SHP77 treated with DMSO at 0.1 percent for 48 hours (cell line): ENCODE measurements at regions not wholly inside any gene's neighbourhood (a gene's known extent, or its start where the extent isn't known, plus 50 kb on each side); places are given as distances from the start of the nearest gene placed in this dataset.
A peak's percentile ranks its signal among the peaks of the same experiment; 100 is the strongest.

Experiments
- DNase-seq: peaks from one replicate; lab custom pipeline; 2025; lab: John Stamatoyannopoulos, UW

GRCh38 chr18:70457788-70458187, 168.9 kb downstream of the SOCS6 start:
- DNase-seq: no peak

GRCh38 chr18:70457223-70457622, 168.4 kb downstream of the SOCS6 start:
- no peak for DNase-seq

GRCh38 chr18:70456376-70456775, 167.5 kb downstream of the SOCS6 start:
- DNase-seq: no peak

- DNase-seq: no peak
Measured at GRCh38 chr18:70455731-70456130, 166.9 kb downstream of the SOCS6 start.

- peak; percentile 12 for DNase-seq
Measured at GRCh38 chr18:70454704-70455322, 166.0 kb downstream of the SOCS6 start.

- no peak for DNase-seq
Measured at GRCh38 chr18:70453058-70453775, 164.4 kb downstream of the SOCS6 start.

- no peak for DNase-seq
Measured at GRCh38 chr18:70452501-70452900, 163.7 kb downstream of the SOCS6 start.

- no peak for DNase-seq
Measured at GRCh38 chr18:70450426-70451253, 161.8 kb downstream of the SOCS6 start.

- DNase-seq: no peak
Measured at GRCh38 chr18:70448588-70448987, 159.7 kb downstream of the SOCS6 start.

- DNase-seq: no peak
Measured at GRCh38 chr18:70446063-70446462, 157.2 kb downstream of the SOCS6 start.

- DNase-seq: no peak
Measured at GRCh38 chr18:70442933-70443332, 154.1 kb downstream of the SOCS6 start.

- no peak for DNase-seq
Measured at GRCh38 chr18:70432804-70433400, 144.1 kb downstream of the SOCS6 start.

GRCh38 chr18:70431203-70431624, 142.4 kb downstream of the SOCS6 start:
- no peak for DNase-seq

- DNase-seq: no peak
Measured at GRCh38 chr18:70430501-70431173, 141.8 kb downstream of the SOCS6 start.

- DNase-seq: no peak
Measured at GRCh38 chr18:70429847-70430500, 141.1 kb downstream of the SOCS6 start.

GRCh38 chr18:70428439-70428838, 139.6 kb downstream of the SOCS6 start:
- DNase-seq: no peak

- DNase-seq: no peak
Measured at GRCh38 chr18:70426818-70427217, 138.0 kb downstream of the SOCS6 start.

- no peak for DNase-seq
Measured at GRCh38 chr18:70425236-70425635, 136.4 kb downstream of the SOCS6 start.

- DNase-seq: no peak
Measured at GRCh38 chr18:70423988-70424387, 135.1 kb downstream of the SOCS6 start.

- DNase-seq: no peak
Measured at GRCh38 chr18:70423120-70423519, 134.3 kb downstream of the SOCS6 start.

GRCh38 chr18:70422391-70422965, 133.6 kb downstream of the SOCS6 start:
- DNase-seq: no peak
